Naive thymus-derived CD4-positive, alpha-beta T cell (primary cell): ENCODE measurements at regions not wholly inside any gene's neighbourhood (a gene's known extent, or its start where the extent isn't known, plus 50 kb on each side); places are given as distances from the start of the nearest gene placed in this dataset.

ENCODE experiments used
- ATAC-seq: fragments of 150-1000 bp; cut with Tn5 transposase; 2 replicates; pipeline ENCODE4 v1.10.0; 2021; ENCODE audit warnings: mild to moderate bottlenecking, moderate library complexity
- CTCF ChIA-PET: fragments of 350-600 bp; sonication (Branson Sonifier 250); formaldehyde crosslinking; loops from one replicate; lab custom pipeline; 2021; ENCODE audit warnings: antibody characterized with exemption; lab: Charles Lee
- POLR2A ChIA-PET: fragments of 350-600 bp; sonication (Branson Sonifier 250); formaldehyde crosslinking; loops from one replicate; lab custom pipeline; 2021; ENCODE audit warnings: antibody characterized with exemption, inconsistent platforms; lab: Charles Lee
- DNase-seq, 9 donors: peaks; one replicate each; pipeline versions ENCODE4 v3.0.0 to v3.0.0-alpha.2; 2020 to 2022; ENCODE audit warnings: mixed read lengths in 1 of 9
- H3K27ac ChIP-seq: one replicate; pipeline ENCODE4 v1.7.0; 2013; ENCODE audit warnings: mild to moderate bottlenecking, low read depth, low read length, moderate library complexity
- H3K27me3 ChIP-seq, 2 donors: one replicate each; pipeline ENCODE4 v1.7.0; 2013; ENCODE audit warnings: low read length in 2 of 2, mild to moderate bottlenecking in 2 of 2, moderate library complexity in 2 of 2; ENCODE audit not compliant: control insufficient read depth in 2 of 2, insufficient read depth in 2 of 2
- H3K36me3 ChIP-seq, 3 experiments: 1 replicate in 2 of 3; 2 replicates in 1 of 3; pipeline ENCODE4 v1.7.0; 2013; ENCODE audit warnings: low read length in 3 of 3, mild to moderate bottlenecking in 3 of 3, moderate library complexity in 1 of 3; ENCODE audit not compliant: insufficient read depth in 3 of 3, control insufficient read depth in 2 of 3
- H3K4me1 ChIP-seq, 2 donors: one replicate each; pipeline ENCODE4 v1.7.0; 2013; ENCODE audit warnings: low read length in 2 of 2, mild to moderate bottlenecking in 2 of 2, moderate library complexity in 1 of 2; ENCODE audit not compliant: control insufficient read depth in 2 of 2, insufficient read depth in 2 of 2
- H3K4me3 ChIP-seq: 2 replicates; pipeline ENCODE4 v1.7.0; 2013; ENCODE audit warnings: mild to moderate bottlenecking, low read length
- H3K9me3 ChIP-seq, 3 experiments: 1 replicate in 2 of 3; 2 replicates in 1 of 3; pipeline ENCODE4 v1.7.0; 2013; ENCODE audit warnings: low read length in 3 of 3; ENCODE audit not compliant: control insufficient read depth in 2 of 3
- H3K27ac Mint-ChIP-seq, 9 donors: one replicate each; pipeline ENCODE4 v1.8.0; 2020 to 2022; ENCODE audit warnings: mixed read lengths in 9 of 9, mild to moderate bottlenecking in 8 of 9, moderate library complexity in 5 of 9, inconsistent platforms in 2 of 9
- H3K27me3 Mint-ChIP-seq, 5 donors: one replicate each; pipeline ENCODE4 v1.8.0; 2021 to 2022; ENCODE audit warnings: mixed read lengths in 5 of 5, mild to moderate bottlenecking in 1 of 5
- H3K36me3 Mint-ChIP-seq, 5 donors: one replicate each; pipeline ENCODE4 v1.8.0; 2020 to 2022; ENCODE audit warnings: mixed read lengths in 5 of 5, mild to moderate bottlenecking in 3 of 5, inconsistent platforms in 1 of 5
- H3K4me1 Mint-ChIP-seq, 7 donors: one replicate each; pipeline ENCODE4 v1.8.0; 2020 to 2022; ENCODE audit warnings: mixed read lengths in 7 of 7, mild to moderate bottlenecking in 3 of 7, inconsistent platforms in 1 of 7
- H3K4me3 Mint-ChIP-seq, 10 donors: one replicate each; pipeline ENCODE4 v1.8.0; 2020 to 2022; ENCODE audit warnings: mild to moderate bottlenecking in 10 of 10, mixed read lengths in 10 of 10, moderate library complexity in 6 of 10, inconsistent platforms in 2 of 10
- H3K9me3 Mint-ChIP-seq, 11 donors: one replicate each; pipeline ENCODE4 v1.8.0; 2020 to 2022; ENCODE audit warnings: mixed read lengths in 11 of 11, mild to moderate bottlenecking in 4 of 11, inconsistent platforms in 1 of 11, moderate library complexity in 1 of 11
- intact Hi-C, 2 donors: fragments of 100-400 bp; cut with micrococcal nuclease; formaldehyde crosslinking; loops; one replicate each; pipeline ENCODE4 v1.15.1; 2023

GRCh38 chr4:129328162-129328561 lies 232.2 kb downstream of the C4orf33 start:
- DNase-seq: no peak
- Histone ChIP-seq H3K9me3 (no peaks in the 10 kb centered on the region), H3K27me3 (no peaks in the 10 kb centered on the region), H3K36me3 (no peaks in the 10 kb centered on the region), H3K4me3 (no peak overlapping the region), H3K27ac (no peak overlapping the region), H3K4me1 (no peaks in the 10 kb centered on the region)
- H3K27ac Mint-ChIP-seq: no peak overlapping the region
- H3K4me3 Mint-ChIP-seq: no peak overlapping the region
- peaks cover 0 to 4% (median 0%) of the 10 kb centered on the region in 5 donors for H3K36me3 Mint-ChIP-seq
- H3K9me3 Mint-ChIP-seq: peaks cover 0 to 3% (median 0%) of the 10 kb centered on the region in 11 donors
- intact Hi-C loops: no loop called here
- POLR2A ChIA-PET: no interaction called here
- peak; percentile 39 for ATAC-seq
- peaks cover 0 to 24% (median 16%) of the 10 kb centered on the region in 5 donors for H3K27me3 Mint-ChIP-seq
- CTCF ChIA-PET: no interaction called here
- peaks cover 0 to 2% (median 0%) of the 10 kb centered on the region in 7 donors for H3K4me1 Mint-ChIP-seq

- no peak overlapping the region for H3K27ac Mint-ChIP-seq
- intact Hi-C loops: no loop called here
- H3K36me3 Mint-ChIP-seq: peaks cover 0 to 4% (median 0%) of the 10 kb centered on the region in 5 donors
- H3K27ac ChIP-seq: no peak overlapping the region
- H3K27me3 Mint-ChIP-seq: peaks cover 2 to 31% (median 20%) of the 10 kb centered on the region in 5 donors
- ChIA-PET POLR2A (no interaction called here), CTCF (no interaction called here)
- no peak overlapping the region for H3K4me3 ChIP-seq
- no peak overlapping the region for H3K4me3 Mint-ChIP-seq
- H3K4me1 ChIP-seq: no peaks in the 10 kb centered on the region
- H3K4me1 Mint-ChIP-seq: no peaks in the 10 kb centered on the region
- H3K36me3 ChIP-seq: no peaks in the 10 kb centered on the region
- ATAC-seq (no peak), DNase-seq (no peak)
- H3K27me3 ChIP-seq: no peaks in the 10 kb centered on the region
- no peaks in the 10 kb centered on the region for H3K9me3 ChIP-seq
- peaks cover 0 to 6% (median 0%) of the 10 kb centered on the region in 11 donors for H3K9me3 Mint-ChIP-seq
Observed at GRCh38 chr4:129334136-129334535, 238.2 kb downstream of the C4orf33 start.

- Mint-ChIP-seq H3K4me3 (no peak overlapping the region), H3K9me3 (peaks cover 0 to 6% (median 0%) of the 10 kb centered on the region in 11 donors), H3K36me3 (no peaks in the 10 kb centered on the region), H3K27ac (no peak overlapping the region), H3K4me1 (no peaks in the 10 kb centered on the region), H3K27me3 (peaks cover 2 to 29% (median 17%) of the 10 kb centered on the region in 5 donors)
- H3K27ac ChIP-seq: no peak overlapping the region
- intact Hi-C loops: no loop called here
- H3K27me3 ChIP-seq: no peaks in the 10 kb centered on the region
- ATAC-seq (no peak), DNase-seq (no peak)
- CTCF ChIA-PET: no interaction called here
- H3K4me1 ChIP-seq: no peaks in the 10 kb centered on the region
- POLR2A ChIA-PET: no interaction called here
- H3K4me3 ChIP-seq: no peak overlapping the region
- H3K36me3 ChIP-seq: no peaks in the 10 kb centered on the region
- H3K9me3 ChIP-seq: no peaks in the 10 kb centered on the region
Observed at GRCh38 chr4:129335276-129335675, 239.3 kb downstream of the C4orf33 start.

- Mint-ChIP-seq H3K4me1 (no peaks in the 10 kb centered on the region), H3K4me3 (no peak overlapping the region), H3K27me3 (peaks cover 2 to 30% (median 13%) of the 10 kb centered on the region in 5 donors), H3K36me3 (no peaks in the 10 kb centered on the region), H3K27ac (no peak overlapping the region), H3K9me3 (peaks cover 0 to 3% (median 0%) of the 10 kb centered on the region in 11 donors)
- POLR2A ChIA-PET: no interaction called here
- no peak overlapping the region for H3K4me3 ChIP-seq
- no peaks in the 10 kb centered on the region for H3K9me3 ChIP-seq
- DNase-seq (no peak), ATAC-seq (no peak)
- H3K27ac ChIP-seq: no peak overlapping the region
- CTCF ChIA-PET: no interaction called here
- no peaks in the 10 kb centered on the region for H3K4me1 ChIP-seq
- no peaks in the 10 kb centered on the region for H3K36me3 ChIP-seq
- intact Hi-C loops: no loop called here
- H3K27me3 ChIP-seq: no peaks in the 10 kb centered on the region
Observed at GRCh38 chr4:129335818-129336217, 239.9 kb downstream of the C4orf33 start.

GRCh38 chr4:129336457-129337227 lies 240.7 kb downstream of the C4orf33 start:
- H3K9me3 ChIP-seq: no peaks in the 10 kb centered on the region
- Mint-ChIP-seq H3K27ac (no peak overlapping the region), H3K9me3 (peaks cover 0 to 3% (median 0%) of the 10 kb centered on the region in 11 donors), H3K4me3 (no peak overlapping the region), H3K36me3 (no peaks in the 10 kb centered on the region), H3K27me3 (peaks cover 2 to 29% (median 13%) of the 10 kb centered on the region in 5 donors), H3K4me1 (no peaks in the 10 kb centered on the region)
- intact Hi-C loops: no loop called here
- ChIA-PET POLR2A (no interaction called here), CTCF (no interaction called here)
- DNase-seq (no peak), ATAC-seq (no peak)
- no peaks in the 10 kb centered on the region for H3K4me1 ChIP-seq
- H3K36me3 ChIP-seq: no peaks in the 10 kb centered on the region
- H3K4me3 ChIP-seq: no peak overlapping the region
- H3K27me3 ChIP-seq: no peaks in the 10 kb centered on the region
- H3K27ac ChIP-seq: no peak overlapping the region

- DNase-seq (no peak), ATAC-seq (no peak)
- no peak overlapping the region for H3K4me3 Mint-ChIP-seq
- intact Hi-C loops: no loop called here
- Histone ChIP-seq H3K27ac (no peak overlapping the region), H3K4me3 (no peak overlapping the region), H3K9me3 (no peaks in the 10 kb centered on the region), H3K4me1 (no peaks in the 10 kb centered on the region), H3K36me3 (no peaks in the 10 kb centered on the region), H3K27me3 (no peaks in the 10 kb centered on the region)
- H3K27me3 Mint-ChIP-seq: peaks cover 4 to 30% (median 13%) of the 10 kb centered on the region in 5 donors
- no peaks in the 10 kb centered on the region for H3K36me3 Mint-ChIP-seq
- peaks cover 0 to 3% (median 0%) of the 10 kb centered on the region in 11 donors for H3K9me3 Mint-ChIP-seq
- ChIA-PET CTCF (no interaction called here), POLR2A (no interaction called here)
- no peak overlapping the region for H3K27ac Mint-ChIP-seq
- no peaks in the 10 kb centered on the region for H3K4me1 Mint-ChIP-seq
Observed at GRCh38 chr4:129337228-129337620, 241.3 kb downstream of the C4orf33 start.
